Mucosa of rectum (tissue), 2 donors: ENCODE measurements at regions not wholly inside any gene's neighbourhood (a gene's known extent, or its start where the extent isn't known, plus 50 kb on each side); places are given as distances from the start of the nearest gene placed in this dataset.

Source experiments
- H3K27ac ChIP-seq, 2 donors: one replicate each; pipeline ENCODE4 v1.7.0; 2013; ENCODE audit warnings: inconsistent platforms in 2 of 2, low read depth in 2 of 2, low read length in 2 of 2
- H3K27me3 ChIP-seq, 2 donors: one replicate each; pipeline ENCODE4 v1.7.0; 2013; ENCODE audit warnings: low read length in 2 of 2; ENCODE audit not compliant: control insufficient read depth in 2 of 2, insufficient read depth in 2 of 2
- H3K36me3 ChIP-seq, 2 donors: one replicate each; pipeline ENCODE4 v1.7.0; 2013; ENCODE audit warnings: low read length in 2 of 2; ENCODE audit not compliant: control insufficient read depth in 2 of 2, insufficient read depth in 2 of 2
- H3K4me1 ChIP-seq, 2 donors: one replicate each; pipeline ENCODE4 v1.7.0; 2013; ENCODE audit warnings: low read length in 2 of 2, mild to moderate bottlenecking in 1 of 2; ENCODE audit not compliant: control insufficient read depth in 2 of 2, insufficient read depth in 2 of 2
- H3K4me3 ChIP-seq, 2 donors: one replicate each; pipeline ENCODE4 v1.7.0; 2013; ENCODE audit warnings: low read length in 2 of 2
- H3K9ac ChIP-seq, 2 donors: one replicate each; pipeline ENCODE4 v1.7.0; 2013; ENCODE audit warnings: low read length in 2 of 2, low read depth in 1 of 2, mild to moderate bottlenecking in 1 of 2
- H3K9me3 ChIP-seq, 2 donors: one replicate each; pipeline ENCODE4 v1.7.0; 2013; ENCODE audit warnings: low read length in 2 of 2; ENCODE audit not compliant: control insufficient read depth in 2 of 2
- donor health status: healthy.
- donor health status: Normal muscosa, but diverticular disease.

- Histone ChIP-seq H3K27ac (no peak overlapping the region), H3K27me3 (no peaks in the 10 kb centered on the region), H3K36me3 (no peaks in the 10 kb centered on the region), H3K4me3 (no peak overlapping the region), H3K9ac (no peak overlapping the region), H3K4me1 (no peaks in the 10 kb centered on the region), H3K9me3 (no peaks in the 10 kb centered on the region)
These were observed 510.1 kb upstream of the CDH18 start for GRCh38 chr5:20498102-20498501.

GRCh38 chr5:20497356-20497755 is 509.4 kb upstream of the CDH18 start:
- no peaks in the 10 kb centered on the region for H3K27me3 ChIP-seq
- H3K36me3 ChIP-seq = no peaks in the 10 kb centered on the region
- no peak overlapping the region for H3K9ac ChIP-seq
- no peaks in the 10 kb centered on the region for H3K9me3 ChIP-seq
- no peak overlapping the region for H3K4me3 ChIP-seq
- H3K27ac ChIP-seq = no peak overlapping the region
- H3K4me1 ChIP-seq = no peaks in the 10 kb centered on the region

- no peak overlapping the region for H3K4me3 ChIP-seq
These were observed 506.7 kb upstream of the CDH18 start for GRCh38 chr5:20494706-20495105.

GRCh38 chr5:20486826-20487225 is 498.8 kb upstream of the CDH18 start:
- Histone ChIP-seq H3K36me3 (no peaks in the 10 kb centered on the region), H3K27ac (no peak overlapping the region)

More at GRCh38 chr5:20494706-20495105, 506.7 kb upstream of the CDH18 start:
- H3K27ac ChIP-seq = no peak overlapping the region
- no peaks in the 10 kb centered on the region for H3K27me3 ChIP-seq
- H3K36me3 ChIP-seq = no peaks in the 10 kb centered on the region
- peaks cover 0 to 3% of the 10 kb centered on the region in 2 donors for H3K9me3 ChIP-seq
- no peak overlapping the region for H3K9ac ChIP-seq
- H3K4me1 ChIP-seq = no peaks in the 10 kb centered on the region

GRCh38 chr5:20476016-20476415 is 488.0 kb upstream of the CDH18 start:
- Histone ChIP-seq H3K4me1 (no peaks in the 10 kb centered on the region), H3K27ac (no peak overlapping the region), H3K4me3 (no peak overlapping the region), H3K9me3 (no peaks in the 10 kb centered on the region), H3K36me3 (no peaks in the 10 kb centered on the region), H3K27me3 (no peaks in the 10 kb centered on the region), H3K9ac (no peak overlapping the region)

More at GRCh38 chr5:20486826-20487225, 498.8 kb upstream of the CDH18 start:
- H3K27me3 ChIP-seq = no peaks in the 10 kb centered on the region
- H3K9ac ChIP-seq = no peak overlapping the region
- H3K4me3 ChIP-seq = no peak overlapping the region
- peaks cover 0 to 3% of the 10 kb centered on the region in 2 donors for H3K9me3 ChIP-seq
- no peaks in the 10 kb centered on the region for H3K4me1 ChIP-seq

GRCh38 chr5:20470997-20471396 is 483.0 kb upstream of the CDH18 start:
- Histone ChIP-seq H3K9ac (no peak overlapping the region), H3K4me3 (no peak overlapping the region), H3K9me3 (peaks cover 0 to 2% of the 10 kb centered on the region in 2 donors), H3K27me3 (no peaks in the 10 kb centered on the region), H3K4me1 (no peaks in the 10 kb centered on the region), H3K36me3 (no peaks in the 10 kb centered on the region), H3K27ac (no peak overlapping the region)

- H3K9me3 ChIP-seq = peaks cover 0 to 2% of the 10 kb centered on the region in 2 donors
- H3K4me3 ChIP-seq = no peak overlapping the region
- no peaks in the 10 kb centered on the region for H3K27me3 ChIP-seq
- no peak overlapping the region for H3K9ac ChIP-seq
- H3K36me3 ChIP-seq = no peaks in the 10 kb centered on the region
- H3K27ac ChIP-seq = no peak overlapping the region
- no peaks in the 10 kb centered on the region for H3K4me1 ChIP-seq
These were observed 481.8 kb upstream of the CDH18 start for GRCh38 chr5:20469792-20470191.

GRCh38 chr5:20469390-20469789 is 481.4 kb upstream of the CDH18 start:
- Histone ChIP-seq H3K27me3 (no peaks in the 10 kb centered on the region), H3K9ac (no peak overlapping the region), H3K4me3 (no peak overlapping the region), H3K27ac (no peak overlapping the region), H3K36me3 (no peaks in the 10 kb centered on the region), H3K9me3 (peaks cover 0 to 2% of the 10 kb centered on the region in 2 donors), H3K4me1 (no peaks in the 10 kb centered on the region)

- H3K4me1 ChIP-seq = no peaks in the 10 kb centered on the region
These were observed 478.5 kb upstream of the CDH18 start for GRCh38 chr5:20466512-20466911.

GRCh38 chr5:20463206-20463605 is 475.2 kb upstream of the CDH18 start:
- Histone ChIP-seq H3K36me3 (no peaks in the 10 kb centered on the region), H3K4me3 (no peak overlapping the region), H3K27me3 (no peaks in the 10 kb centered on the region), H3K9ac (no peak overlapping the region), H3K9me3 (peaks cover 0 to 4% of the 10 kb centered on the region in 2 donors), H3K4me1 (no peaks in the 10 kb centered on the region), H3K27ac (no peak overlapping the region)

More at GRCh38 chr5:20466512-20466911, 478.5 kb upstream of the CDH18 start:
- H3K9me3 ChIP-seq = peaks cover 0 to 2% of the 10 kb centered on the region in 2 donors
- H3K27ac ChIP-seq = no peak overlapping the region
- H3K4me3 ChIP-seq = no peak overlapping the region
- H3K27me3 ChIP-seq = no peaks in the 10 kb centered on the region
- H3K9ac ChIP-seq = no peak overlapping the region
- no peaks in the 10 kb centered on the region for H3K36me3 ChIP-seq

- Histone ChIP-seq H3K36me3 (no peaks in the 10 kb centered on the region), H3K4me3 (no peak overlapping the region), H3K9me3 (peaks cover 0 to 2% of the 10 kb centered on the region in 2 donors), H3K4me1 (no peaks in the 10 kb centered on the region), H3K9ac (no peak overlapping the region), H3K27ac (no peak overlapping the region), H3K27me3 (no peaks in the 10 kb centered on the region)
These were observed 458.1 kb upstream of the CDH18 start for GRCh38 chr5:20446121-20446520.
